ENCODE measurements at regions not wholly inside any gene's neighbourhood (a gene's known extent, or its start where the extent isn't known, plus 50 kb on each side); places are given as distances from the start of the nearest gene placed in this dataset.

DNA sequence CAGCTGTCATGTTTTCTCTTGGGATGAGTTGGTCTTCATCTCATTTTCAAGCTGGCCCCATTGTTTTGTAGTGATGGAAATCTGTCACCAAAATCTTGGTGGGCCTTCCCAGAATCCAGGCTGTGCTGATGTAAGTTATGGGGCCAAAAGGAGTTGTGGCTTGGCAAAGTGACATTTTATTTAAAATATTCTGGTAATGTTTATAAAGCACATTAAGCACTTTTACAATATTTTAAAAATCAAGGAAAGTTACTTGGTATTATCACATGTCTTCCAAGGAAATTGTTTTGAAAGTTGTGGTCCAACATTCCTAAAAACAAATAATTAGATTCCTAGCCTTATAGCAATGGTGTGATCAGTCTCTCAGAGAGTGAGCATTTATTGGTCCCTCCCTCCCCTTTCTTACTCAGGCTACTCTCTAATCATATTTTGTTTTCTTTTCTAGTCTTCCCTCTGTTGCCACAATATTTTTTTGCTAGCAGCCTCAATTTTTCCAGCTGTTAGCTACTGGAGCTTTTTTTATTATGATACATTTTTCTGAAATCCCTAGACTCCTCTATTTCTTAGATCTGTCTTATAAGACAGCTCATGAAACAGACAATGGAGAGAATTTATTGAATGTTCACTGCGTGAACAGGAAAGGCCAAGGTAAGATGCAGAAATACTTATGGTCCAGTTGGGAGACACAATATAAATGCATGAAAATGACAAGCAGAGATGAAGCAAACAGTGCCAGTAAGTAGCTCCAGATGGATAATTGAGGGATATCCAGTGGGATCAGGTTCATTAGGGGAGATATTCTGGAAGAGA, 408.1 kb upstream of the ZNF608 start:
- Histone ChIP-seq H3K27ac (replicated peaks) (no peak overlapping the region), H3K4me1 (no peaks in the 10 kb centered on the region), H3K36me3 (no peaks in the 10 kb centered on the region), H3K9me3 (replicated peaks) (no peaks in the 10 kb centered on the region), H3K4me3 (no peak overlapping the region), H3K27me3 (ENCODE audit: low read depth) (no peaks in the 10 kb centered on the region)
- TF ChIP-seq, protein P1, sequence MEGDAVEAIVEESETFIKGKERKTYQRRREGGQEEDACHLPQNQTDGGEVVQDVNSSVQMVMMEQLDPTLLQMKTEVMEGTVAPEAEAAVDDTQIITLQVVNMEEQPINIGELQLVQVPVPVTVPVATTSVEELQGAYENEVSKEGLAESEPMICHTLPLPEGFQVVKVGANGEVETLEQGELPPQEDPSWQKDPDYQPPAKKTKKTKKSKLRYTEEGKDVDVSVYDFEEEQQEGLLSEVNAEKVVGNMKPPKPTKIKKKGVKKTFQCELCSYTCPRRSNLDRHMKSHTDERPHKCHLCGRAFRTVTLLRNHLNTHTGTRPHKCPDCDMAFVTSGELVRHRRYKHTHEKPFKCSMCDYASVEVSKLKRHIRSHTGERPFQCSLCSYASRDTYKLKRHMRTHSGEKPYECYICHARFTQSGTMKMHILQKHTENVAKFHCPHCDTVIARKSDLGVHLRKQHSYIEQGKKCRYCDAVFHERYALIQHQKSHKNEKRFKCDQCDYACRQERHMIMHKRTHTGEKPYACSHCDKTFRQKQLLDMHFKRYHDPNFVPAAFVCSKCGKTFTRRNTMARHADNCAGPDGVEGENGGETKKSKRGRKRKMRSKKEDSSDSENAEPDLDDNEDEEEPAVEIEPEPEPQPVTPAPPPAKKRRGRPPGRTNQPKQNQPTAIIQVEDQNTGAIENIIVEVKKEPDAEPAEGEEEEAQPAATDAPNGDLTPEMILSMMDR (IDR thresholded peaks at IDR 0.05; ENCODE audit: borderline replicate concordance), result no peak
- intact Hi-C loops (cut with micrococcal nuclease), result no loop called here
- no peak for DNase-seq

- peaks cover 35% of the 10 kb centered on the region for H3K9me3 ChIP-seq (replicated peaks)
- no peak overlapping the region for H3K27ac ChIP-seq (replicated peaks)
- H3K27me3 ChIP-seq (ENCODE audit: low read depth), result no peaks in the 10 kb centered on the region
- intact Hi-C loops (cut with micrococcal nuclease), result no loop called here
- no peaks in the 10 kb centered on the region for H3K36me3 ChIP-seq
- H3K4me1 ChIP-seq, result no peaks in the 10 kb centered on the region
- no peak for DNase-seq
- H3K4me3 ChIP-seq, result no peak overlapping the region
- TF ChIP-seq, protein P1 (IDR thresholded peaks at IDR 0.05; ENCODE audit: borderline replicate concordance), result no peak
These were observed 414.5 kb upstream of the ZNF608 start for GRCh38 chr5:125160787-125161502.

GRCh38 chr5:125162714-125163113, 416.3 kb upstream of the ZNF608 start:
- intact Hi-C loops (cut with micrococcal nuclease), result no loop called here
- no peaks in the 10 kb centered on the region for H3K36me3 ChIP-seq
- no peak for DNase-seq
- no peak overlapping the region for H3K27ac ChIP-seq (replicated peaks)
- H3K4me3 ChIP-seq, result no peak overlapping the region
- no peaks in the 10 kb centered on the region for H3K27me3 ChIP-seq (ENCODE audit: low read depth)
- H3K4me1 ChIP-seq, result no peaks in the 10 kb centered on the region
- H3K9me3 ChIP-seq (replicated peaks), result peaks cover 53% of the 10 kb centered on the region
- TF ChIP-seq, protein P1 (IDR thresholded peaks at IDR 0.05; ENCODE audit: borderline replicate concordance), result no peak

GRCh38 chr5:125169396-125169795, 423.0 kb upstream of the ZNF608 start:
- Histone ChIP-seq H3K27me3 (ENCODE audit: low read depth) (no peaks in the 10 kb centered on the region), H3K4me3 (no peak overlapping the region), H3K27ac (replicated peaks) (no peak overlapping the region), H3K4me1 (no peaks in the 10 kb centered on the region), H3K36me3 (no peaks in the 10 kb centered on the region), H3K9me3 (replicated peaks) (peaks cover 33% of the 10 kb centered on the region)
- no peak for DNase-seq
- TF ChIP-seq, protein P1 (IDR thresholded peaks at IDR 0.05; ENCODE audit: borderline replicate concordance), result no peak
- intact Hi-C loops (cut with micrococcal nuclease), result no loop called here

DNA sequence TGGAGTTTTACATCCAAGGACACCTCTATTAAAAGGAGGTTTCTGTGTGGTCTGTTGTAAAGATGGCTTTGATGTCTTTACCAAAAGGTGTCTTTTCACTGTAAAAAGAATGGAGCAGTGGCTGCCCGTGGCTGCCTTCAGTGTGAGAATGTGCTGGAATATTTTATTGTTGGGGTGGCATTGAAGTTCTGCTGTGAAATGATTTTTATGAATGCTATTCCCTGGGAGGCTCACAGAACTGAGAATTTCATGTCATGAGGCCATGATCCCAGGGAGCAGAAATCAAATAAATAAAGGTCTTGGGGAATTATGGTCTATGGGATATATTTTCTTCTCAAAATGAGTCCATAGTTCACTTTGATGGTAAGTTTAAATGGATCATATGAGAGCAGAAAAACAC, 425.2 kb upstream of the ZNF608 start:
- Histone ChIP-seq H3K27ac (replicated peaks) (no peak overlapping the region), H3K36me3 (no peaks in the 10 kb centered on the region), H3K4me3 (no peak overlapping the region), H3K27me3 (ENCODE audit: low read depth) (no peaks in the 10 kb centered on the region), H3K4me1 (peaks cover 16% of the 10 kb centered on the region), H3K9me3 (replicated peaks) (peaks cover 13% of the 10 kb centered on the region)
- TF ChIP-seq, protein P1 (IDR thresholded peaks at IDR 0.05; ENCODE audit: borderline replicate concordance), result no peak
- DNase-seq, result no peak
- intact Hi-C loops (cut with micrococcal nuclease), result no loop called here

All from left ventricle myocardium inferior (tissue), 1 donor.